T-helper 2 cell (primary cell): ENCODE measurements at regions not wholly inside any gene's neighbourhood (a gene's known extent, or its start where the extent isn't known, plus 50 kb on each side); places are given as distances from the start of the nearest gene placed in this dataset.
"Not testable (repeated sequence)": the region's sequence is repeated elsewhere in the genome, so short reads cannot be mapped to it uniquely, and the experiment has no call there.

Experiments
- DNase-seq, 5 experiments: peaks; one replicate each; pipeline versions ENCODE4 v3.0.0 to v3.0.0-alpha.2; 2012 to 2022

- no peak for DNase-seq
Observed at GRCh38 chr20:57995381-57995977, 233.0 kb downstream of the ANKRD60 start.

- DNase-seq: no peak
Observed at GRCh38 chr20:57993716-57994431, 234.6 kb downstream of the ANKRD60 start.

- no peak for DNase-seq
Observed at GRCh38 chr20:57991211-57991881, 237.1 kb downstream of the ANKRD60 start.

- no peak for DNase-seq
Observed at GRCh38 chr20:57990396-57990987, 238.0 kb downstream of the ANKRD60 start.

DNA sequence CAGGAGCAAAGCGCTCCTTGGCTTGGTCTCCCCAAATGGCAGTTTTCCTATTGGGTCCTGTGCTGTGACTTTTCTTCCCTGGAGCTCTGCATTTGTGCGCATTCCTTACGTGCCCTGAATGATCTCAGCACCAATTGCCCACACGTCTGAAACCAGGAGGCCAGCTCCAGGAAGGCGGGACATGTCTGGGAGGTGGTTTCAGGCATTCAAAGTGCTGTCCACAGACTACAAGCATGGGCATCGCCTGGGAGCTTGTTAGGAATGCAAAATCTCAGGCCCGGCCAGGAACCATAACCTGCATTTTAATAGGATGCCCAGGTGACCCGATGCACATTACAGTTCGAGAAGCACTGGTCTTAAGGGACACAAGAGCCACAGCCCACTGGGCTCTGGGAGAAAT, 239.6 kb downstream of the ANKRD60 start:
- no peak for DNase-seq

DNA sequence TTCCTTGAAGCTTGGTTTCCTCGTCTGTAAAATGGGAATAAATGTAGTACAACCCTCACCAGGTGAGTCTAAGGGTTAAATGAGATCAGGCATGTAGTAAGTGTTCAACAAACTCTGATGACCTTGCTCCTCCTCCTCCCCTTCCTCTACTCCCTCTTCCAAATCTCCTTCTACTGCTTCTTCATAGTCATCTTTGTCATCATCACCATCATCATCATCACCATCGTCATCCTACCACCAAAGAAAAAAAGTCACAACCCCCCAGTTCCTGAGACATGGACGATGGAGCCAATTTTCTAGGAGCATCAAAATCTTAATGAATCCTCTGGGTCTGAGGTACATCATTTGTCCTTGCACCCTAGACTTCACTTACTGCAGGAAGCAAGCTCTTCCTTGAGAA, 240.0 kb downstream of the ANKRD60 start:
- no peak for DNase-seq

- DNase-seq: no peak
Observed at GRCh38 chr20:57987659-57988058, 240.8 kb downstream of the ANKRD60 start.

DNA sequence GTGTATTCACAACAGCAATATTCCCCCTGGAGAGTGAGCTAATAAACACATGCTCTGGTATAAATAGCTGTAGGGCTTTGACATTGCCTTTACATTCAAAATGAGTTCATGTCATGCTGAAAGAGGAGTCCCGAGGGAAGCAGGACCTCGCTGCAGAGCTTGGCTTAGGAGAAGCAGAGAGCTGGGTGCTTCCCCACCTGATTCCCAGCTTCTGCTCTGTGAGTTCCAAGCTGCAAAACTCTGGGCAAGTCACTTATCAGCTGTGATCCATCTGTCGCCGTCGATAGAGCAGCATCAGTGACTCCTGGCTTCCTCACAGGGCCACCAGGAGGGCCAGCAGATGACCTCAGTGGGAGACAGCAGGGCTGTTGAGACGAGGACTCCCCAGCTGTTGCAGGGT, 241.8 kb downstream of the ANKRD60 start:
- no peak for DNase-seq

DNA sequence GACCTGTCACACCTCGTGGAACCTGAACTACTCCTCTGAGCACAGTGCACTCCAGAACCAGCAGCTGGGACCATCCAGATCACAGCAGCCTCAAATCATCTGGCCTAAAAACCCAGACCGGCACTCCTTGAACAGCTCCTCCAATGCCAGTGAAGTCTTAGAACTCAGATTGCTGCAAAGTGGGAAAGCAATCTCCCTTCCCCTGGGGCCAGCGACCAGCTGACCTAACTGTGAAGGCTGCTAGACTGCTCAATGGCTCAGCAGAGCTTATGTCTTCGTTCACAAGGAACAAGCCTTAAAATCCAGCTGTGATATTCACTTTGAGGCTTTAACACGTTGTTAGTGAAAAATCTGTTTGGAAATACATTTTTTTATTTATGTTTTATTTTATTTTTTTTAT, 243.2 kb downstream of the ANKRD60 start:
- no peak for DNase-seq

DNA sequence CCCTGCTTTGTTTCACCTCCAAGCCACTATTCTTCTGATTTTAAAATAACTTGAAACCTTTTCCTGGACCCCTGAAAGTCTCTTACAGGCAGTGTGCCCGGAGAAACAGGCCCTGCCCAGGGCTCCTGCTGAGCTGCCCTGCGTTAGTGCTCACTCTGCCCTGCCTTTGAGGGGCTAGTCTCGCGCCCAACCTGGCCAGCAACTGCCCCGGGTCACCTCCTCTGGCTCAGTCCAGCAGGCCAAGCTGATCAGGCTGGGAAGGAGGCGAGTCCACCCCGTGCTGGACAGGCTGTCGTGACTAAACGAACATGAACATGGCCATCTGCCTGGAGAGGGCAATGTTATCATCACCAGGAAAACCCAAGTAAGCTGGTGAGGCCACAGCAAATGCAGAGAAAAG, 245.4 kb downstream of the ANKRD60 start:
- DNase-seq: no peak

DNA sequence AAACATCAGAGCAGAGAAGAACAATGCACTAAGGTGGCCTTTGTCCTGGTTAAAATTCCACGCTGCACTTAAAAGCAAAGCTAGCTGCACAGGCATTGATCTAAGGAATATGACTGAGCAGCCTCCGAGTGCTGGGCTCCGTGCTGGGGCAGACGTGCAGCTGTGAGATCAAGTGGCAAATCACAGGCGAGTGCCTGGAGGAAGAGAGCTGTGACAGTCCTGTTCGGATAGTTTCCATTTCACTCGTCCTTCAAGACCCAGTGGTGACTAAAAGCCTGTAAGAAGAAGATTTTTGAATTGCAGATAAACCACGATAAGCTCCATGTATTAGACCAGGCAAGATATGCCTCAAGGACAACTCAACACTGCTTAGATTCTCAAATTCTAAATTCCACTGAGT, 247.9 kb downstream of the ANKRD60 start:
- no peak for DNase-seq

- DNase-seq: no peak
Observed at GRCh38 chr20:57977569-57977968, 250.9 kb downstream of the ANKRD60 start.

DNA sequence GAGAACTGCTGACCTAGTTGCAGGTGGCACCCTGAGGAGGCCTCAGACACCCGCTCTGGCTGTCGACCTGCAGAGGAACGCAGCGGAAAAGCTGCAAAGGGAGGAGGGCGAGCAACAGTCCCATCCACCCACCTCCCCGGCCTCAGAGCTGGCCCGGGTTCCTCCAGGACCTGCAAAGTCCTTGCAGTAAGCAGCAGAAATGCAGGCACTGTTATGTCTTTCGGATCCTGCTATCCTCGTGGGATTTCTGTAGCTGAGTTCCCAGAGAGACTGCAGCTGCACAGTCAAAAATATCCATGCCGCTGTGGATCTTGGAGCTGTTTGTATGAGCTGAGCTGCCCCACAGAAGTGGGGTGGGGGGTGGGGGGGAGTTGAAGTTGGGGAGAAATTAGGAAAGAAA, 251.3 kb downstream of the ANKRD60 start:
- no peak for DNase-seq

- DNase-seq: no peak
Observed at GRCh38 chr20:57974863-57975262, 253.6 kb downstream of the ANKRD60 start.

DNA sequence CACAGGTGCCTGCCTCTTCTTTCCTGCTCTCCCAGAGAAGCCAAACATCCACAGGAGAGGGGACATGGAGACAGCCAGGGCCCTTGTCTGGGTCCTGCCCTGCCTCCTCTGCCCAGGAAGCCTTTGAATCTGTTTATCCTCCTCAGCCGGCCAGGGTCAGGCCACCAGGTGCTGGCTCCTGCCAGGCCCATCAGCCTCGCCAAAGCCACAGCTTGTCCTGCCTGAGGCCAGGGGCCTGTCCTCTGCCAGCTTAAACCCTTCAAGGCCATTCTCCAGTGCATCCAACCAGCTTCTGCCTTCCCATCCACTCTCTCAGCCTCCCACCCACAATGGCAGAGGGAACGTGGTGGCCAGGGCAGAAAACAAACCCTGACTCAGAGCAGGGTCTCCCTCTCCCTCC, 254.6 kb downstream of the ANKRD60 start:
- DNase-seq: no peak

GRCh38 chr20:57971583-57971982, 256.9 kb downstream of the ANKRD60 start:
- not testable (repeated sequence) for DNase-seq

- DNase-seq: no peak
Observed at GRCh38 chr20:57970856-57971255, 257.6 kb downstream of the ANKRD60 start.

- DNase-seq: no peak
Observed at GRCh38 chr20:57970116-57970515, 258.3 kb downstream of the ANKRD60 start.

DNA sequence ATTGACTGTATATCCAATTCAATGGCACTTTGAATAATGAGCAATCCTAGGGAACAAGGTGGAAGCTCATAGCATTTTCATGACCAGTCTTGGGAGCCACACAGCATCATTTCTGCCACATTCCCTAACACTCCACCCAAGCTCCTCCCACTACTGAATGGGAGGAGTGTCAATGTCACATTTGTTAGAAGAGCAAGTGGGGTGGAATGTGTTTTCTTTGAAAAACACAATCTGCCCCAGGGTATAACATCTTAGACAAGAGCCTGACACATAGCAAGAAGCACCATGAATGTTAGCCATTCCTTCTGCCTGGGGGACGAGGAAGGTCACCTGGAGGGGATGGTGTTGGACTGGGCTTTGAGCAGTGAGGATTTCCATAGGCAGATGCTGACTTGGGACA, 258.3 kb upstream of the PMEPA1 start:
- no peak for DNase-seq

DNA sequence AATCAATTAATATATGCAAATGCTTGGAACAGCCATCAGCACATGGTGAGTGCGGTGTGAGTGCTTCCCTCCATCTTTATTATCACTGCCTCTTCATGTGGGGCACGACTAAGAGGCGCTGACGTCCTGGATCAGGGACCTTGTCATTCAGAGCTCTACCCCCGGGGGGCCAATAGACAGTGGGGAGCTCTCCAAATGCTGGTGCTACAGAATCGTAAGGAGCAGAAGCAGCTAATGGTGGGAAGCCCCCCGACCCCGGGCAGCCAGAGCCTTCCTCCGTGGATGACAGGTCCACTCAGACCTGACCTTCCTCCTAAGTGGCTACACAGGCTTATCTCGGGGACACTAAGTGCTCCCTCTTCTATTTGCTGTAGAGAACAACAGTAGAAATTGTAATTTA, 257.5 kb upstream of the PMEPA1 start:
- no peak for DNase-seq

- DNase-seq: no peak
Observed at GRCh38 chr20:57966620-57967019, 256.8 kb upstream of the PMEPA1 start.

DNA sequence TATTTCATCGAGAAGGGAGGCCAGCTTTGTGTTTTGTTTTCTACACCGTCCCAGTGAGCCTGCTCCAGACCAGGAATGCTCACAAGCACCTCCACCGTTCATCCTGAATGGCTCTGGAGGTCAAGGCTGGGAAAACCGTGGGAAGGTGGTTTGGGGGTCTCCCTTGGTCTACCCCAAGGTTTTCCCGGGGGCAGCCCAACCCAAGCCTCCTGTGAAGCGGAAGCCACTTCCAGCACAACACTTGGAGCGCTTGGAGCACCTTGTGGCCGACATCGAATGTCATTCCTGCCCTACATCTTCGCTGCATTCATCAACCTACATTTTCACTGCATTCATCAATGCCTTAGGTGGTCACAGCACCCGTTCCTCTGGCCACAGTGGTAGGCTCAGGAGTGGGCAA, 255.6 kb upstream of the PMEPA1 start:
- DNase-seq: no peak

- DNase-seq: no peak
Observed at GRCh38 chr20:57964011-57964862, 254.4 kb upstream of the PMEPA1 start.
